ENCODE measurements at regions not wholly inside any gene's neighbourhood (a gene's known extent, or its start where the extent isn't known, plus 50 kb on each side); places are given as distances from the start of the nearest gene placed in this dataset.

DNA sequence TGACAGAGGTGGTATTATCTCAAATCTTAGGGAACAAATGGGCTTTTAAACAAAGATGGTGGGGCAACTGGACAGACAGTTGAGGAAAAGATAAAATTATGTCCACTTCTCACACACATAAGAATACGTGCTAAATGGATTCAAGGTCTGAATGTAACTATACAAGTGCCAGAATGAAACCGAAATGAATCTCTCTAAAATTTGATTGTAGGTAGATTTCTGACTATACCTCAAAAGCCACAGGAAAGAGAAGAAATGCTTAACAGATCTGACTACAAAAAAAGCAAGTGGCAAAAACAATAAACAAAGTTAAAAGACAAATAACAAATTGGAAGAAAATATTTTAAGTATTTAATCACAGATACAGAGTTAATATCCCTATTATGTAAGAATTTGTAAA is 182.7 kb upstream of the OLIG3 start:
- Histone ChIP-seq H3K27ac (ENCODE audit: insufficient read length, low read depth, low read length) (no peak overlapping the region), H3K79me1 (ENCODE audit: insufficient read depth, low read depth, low read length, poor library complexity, severe bottlenecking) (no peaks in the 10 kb centered on the region), H3K9me3 (ENCODE audit: control insufficient read depth, low read depth, low read length) (no peaks in the 10 kb centered on the region), H3K4ac (ENCODE audit: low read depth, low read length) (no peak overlapping the region), H2BK20ac (ENCODE audit: low read depth, low read length, poor library complexity, severe bottlenecking) (no peak overlapping the region), H3K4me1 (ENCODE audit: insufficient read depth, low read length) (no peaks in the 10 kb centered on the region), H2AK5ac (ENCODE audit: insufficient read length, low read length) (no peak overlapping the region), H3K23ac (ENCODE audit: insufficient read length, low read depth, low read length) (no peak overlapping the region), H3K23me2 (ENCODE audit: insufficient read length, low read depth, low read length, poor library complexity, severe bottlenecking) (no peaks in the 10 kb centered on the region), H4K5ac (ENCODE audit: insufficient read length, low read depth, low read length) (no peak overlapping the region), H3K18ac (ENCODE audit: insufficient read length, low read depth, low read length) (no peak overlapping the region), H4K91ac (ENCODE audit: insufficient read length, low read depth, low read length) (no peak overlapping the region), H3K4me2 (ENCODE audit: insufficient read depth, insufficient read length, low read length) (no peak overlapping the region), H3K79me2 (ENCODE audit: insufficient read depth, low read length) (no peaks in the 10 kb centered on the region), H2BK15ac (ENCODE audit: low read depth, low read length) (no peak overlapping the region), H2AFZ (ENCODE audit: low read length) (no peak overlapping the region), H3T11ph (ENCODE audit: low read length) (no peak overlapping the region), H3K14ac (ENCODE audit: insufficient read depth, low read length) (no peak overlapping the region), H2BK5ac (ENCODE audit: insufficient read length, low read length) (no peak overlapping the region), H4K20me1 (ENCODE audit: control insufficient read depth, insufficient read depth, insufficient read length) (no peaks in the 10 kb centered on the region), H3K56ac (ENCODE audit: insufficient read length, low read depth, low read length) (no peak overlapping the region), H4K8ac (replicated peaks; ENCODE audit: insufficient read length, low read depth, low read length) (no peak overlapping the region), H3K27me3 (ENCODE audit: insufficient read depth, low read length) (no peaks in the 10 kb centered on the region), H2BK120ac (ENCODE audit: low read depth, low read length, poor library complexity, severe bottlenecking) (no peak overlapping the region), H3K9ac (ENCODE audit: extremely low read depth, insufficient read length, low read length) (no peak overlapping the region), H2BK12ac (ENCODE audit: insufficient read length, low read depth, low read length) (no peak overlapping the region)
- Mint-ChIP-seq H3K27ac (no peak overlapping the region), H3K27me3 (ENCODE audit: low read depth) (peaks cover 2% of the 10 kb centered on the region), H3K36me3 (ENCODE audit: insufficient read depth in 1 of 3, low read depth in 3 of 3) (peaks cover 0 to 8% (median 0%) of the 10 kb centered on the region in 3 experiments; a peak in 3 of 7 replicates), H3K4me3 (no peak overlapping the region), H3K4me1 (no peaks in the 10 kb centered on the region), H3K9me3 (peaks cover 0 to 5% of the 10 kb centered on the region in 2 experiments; a peak in 3 of 5 replicates)
- no CpG with 5 or more reads among the region's 2 CpGs for WGBS (ENCODE audit: extremely low coverage, insufficient read length, low lambda C conversion rate)
- no peak for DNase-seq
- TF ChIP-seq, protein P1, sequence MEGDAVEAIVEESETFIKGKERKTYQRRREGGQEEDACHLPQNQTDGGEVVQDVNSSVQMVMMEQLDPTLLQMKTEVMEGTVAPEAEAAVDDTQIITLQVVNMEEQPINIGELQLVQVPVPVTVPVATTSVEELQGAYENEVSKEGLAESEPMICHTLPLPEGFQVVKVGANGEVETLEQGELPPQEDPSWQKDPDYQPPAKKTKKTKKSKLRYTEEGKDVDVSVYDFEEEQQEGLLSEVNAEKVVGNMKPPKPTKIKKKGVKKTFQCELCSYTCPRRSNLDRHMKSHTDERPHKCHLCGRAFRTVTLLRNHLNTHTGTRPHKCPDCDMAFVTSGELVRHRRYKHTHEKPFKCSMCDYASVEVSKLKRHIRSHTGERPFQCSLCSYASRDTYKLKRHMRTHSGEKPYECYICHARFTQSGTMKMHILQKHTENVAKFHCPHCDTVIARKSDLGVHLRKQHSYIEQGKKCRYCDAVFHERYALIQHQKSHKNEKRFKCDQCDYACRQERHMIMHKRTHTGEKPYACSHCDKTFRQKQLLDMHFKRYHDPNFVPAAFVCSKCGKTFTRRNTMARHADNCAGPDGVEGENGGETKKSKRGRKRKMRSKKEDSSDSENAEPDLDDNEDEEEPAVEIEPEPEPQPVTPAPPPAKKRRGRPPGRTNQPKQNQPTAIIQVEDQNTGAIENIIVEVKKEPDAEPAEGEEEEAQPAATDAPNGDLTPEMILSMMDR (conservative IDR thresholded peaks at IDR 0.05) = no peak

Data from H9 (cell line).